Chondrocyte (in vitro differentiated cells): ENCODE measurements at regions not wholly inside any gene's neighbourhood (a gene's known extent, or its start where the extent isn't known, plus 50 kb on each side); places are given as distances from the start of the nearest gene placed in this dataset.
A peak's percentile ranks its signal among the peaks of the same experiment; 100 is the strongest.

ENCODE experiments used
- DNase-seq: peaks from one replicate; pipeline ENCODE4 v3.0.0; 2021; ENCODE audit warnings: mixed read lengths, low spot score
- H3K27ac Mint-ChIP-seq: one replicate; pipeline ENCODE4 v1.8.0; 2021; ENCODE audit warnings: mild to moderate bottlenecking, moderate library complexity, mixed read lengths; ENCODE audit not compliant: unreplicated experiment
- H3K27me3 Mint-ChIP-seq: 2 replicates; pipeline ENCODE4 v1.8.0; 2021; ENCODE audit warnings: low read depth, mixed read lengths
- H3K36me3 Mint-ChIP-seq: 2 replicates; pipeline ENCODE4 v1.8.0; 2021; ENCODE audit warnings: low read depth, mixed read lengths
- H3K4me1 Mint-ChIP-seq: 2 replicates; pipeline ENCODE4 v1.8.0; 2021; ENCODE audit warnings: low read depth, mild to moderate bottlenecking, mixed read lengths
- H3K4me3 Mint-ChIP-seq: one replicate; pipeline ENCODE4 v1.8.0; 2021; ENCODE audit warnings: mild to moderate bottlenecking, moderate library complexity, mixed read lengths; ENCODE audit not compliant: unreplicated experiment
- H3K9me3 Mint-ChIP-seq: 2 replicates; pipeline ENCODE4 v1.8.0; 2021; ENCODE audit warnings: low read depth, mixed read lengths
- TF ChIP-seq, protein P1 (sequence below): fragments of 200-600 bp; sonication (generic); IDR thresholded peaks from 2 replicates; pipeline ENCODE4 v1.5.0; 2021; ENCODE audit warnings: antibody characterized with exemption, mild to moderate bottlenecking, moderate library complexity

GRCh38 chr6:25007269-25007699 lies 71.5 kb upstream of the RIPOR2 start:
- TF ChIP-seq, protein P1, sequence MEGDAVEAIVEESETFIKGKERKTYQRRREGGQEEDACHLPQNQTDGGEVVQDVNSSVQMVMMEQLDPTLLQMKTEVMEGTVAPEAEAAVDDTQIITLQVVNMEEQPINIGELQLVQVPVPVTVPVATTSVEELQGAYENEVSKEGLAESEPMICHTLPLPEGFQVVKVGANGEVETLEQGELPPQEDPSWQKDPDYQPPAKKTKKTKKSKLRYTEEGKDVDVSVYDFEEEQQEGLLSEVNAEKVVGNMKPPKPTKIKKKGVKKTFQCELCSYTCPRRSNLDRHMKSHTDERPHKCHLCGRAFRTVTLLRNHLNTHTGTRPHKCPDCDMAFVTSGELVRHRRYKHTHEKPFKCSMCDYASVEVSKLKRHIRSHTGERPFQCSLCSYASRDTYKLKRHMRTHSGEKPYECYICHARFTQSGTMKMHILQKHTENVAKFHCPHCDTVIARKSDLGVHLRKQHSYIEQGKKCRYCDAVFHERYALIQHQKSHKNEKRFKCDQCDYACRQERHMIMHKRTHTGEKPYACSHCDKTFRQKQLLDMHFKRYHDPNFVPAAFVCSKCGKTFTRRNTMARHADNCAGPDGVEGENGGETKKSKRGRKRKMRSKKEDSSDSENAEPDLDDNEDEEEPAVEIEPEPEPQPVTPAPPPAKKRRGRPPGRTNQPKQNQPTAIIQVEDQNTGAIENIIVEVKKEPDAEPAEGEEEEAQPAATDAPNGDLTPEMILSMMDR = no peak
- DNase-seq = no peak
- H3K4me1 Mint-ChIP-seq = peaks cover 48% of the 10 kb centered on the region
- no peaks in the 10 kb centered on the region for H3K9me3 Mint-ChIP-seq
- peak overlapping the region; percentile 75 for H3K27ac Mint-ChIP-seq
- no peak overlapping the region for H3K4me3 Mint-ChIP-seq
- no peaks in the 10 kb centered on the region for H3K27me3 Mint-ChIP-seq
- H3K36me3 Mint-ChIP-seq = no peaks in the 10 kb centered on the region

- TF ChIP-seq, protein P1 = no peak
- Mint-ChIP-seq H3K9me3 (no peaks in the 10 kb centered on the region), H3K36me3 (no peaks in the 10 kb centered on the region), H3K4me1 (peaks cover 63% of the 10 kb centered on the region), H3K27me3 (no peaks in the 10 kb centered on the region), H3K4me3 (no peak overlapping the region), H3K27ac (no peak overlapping the region)
- no peak for DNase-seq
These were observed 73.1 kb upstream of the RIPOR2 start for GRCh38 chr6:25008707-25009392.

DNA sequence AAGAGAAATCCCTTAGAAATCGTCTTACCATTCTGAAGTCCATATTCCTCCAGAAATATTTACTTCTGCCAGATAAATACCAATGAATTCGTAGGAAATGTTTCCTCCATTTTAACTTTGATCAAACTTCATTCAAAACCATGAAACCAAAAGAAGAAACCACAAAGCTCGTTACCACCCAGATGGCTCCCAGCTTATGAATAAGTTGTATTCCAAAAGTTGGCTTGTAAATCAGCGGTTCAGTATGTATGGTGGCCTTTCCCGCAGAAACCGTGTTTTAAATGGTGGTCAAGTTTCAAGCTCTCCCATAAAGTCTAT lies 73.6 kb upstream of the RIPOR2 start:
- DNase-seq = no peak
- H3K27me3 Mint-ChIP-seq = no peaks in the 10 kb centered on the region
- no peak overlapping the region for H3K4me3 Mint-ChIP-seq
- H3K27ac Mint-ChIP-seq = no peak overlapping the region
- TF ChIP-seq, protein P1 = no peak
- peaks cover 63% of the 10 kb centered on the region for H3K4me1 Mint-ChIP-seq
- H3K9me3 Mint-ChIP-seq = no peaks in the 10 kb centered on the region
- no peaks in the 10 kb centered on the region for H3K36me3 Mint-ChIP-seq

DNA sequence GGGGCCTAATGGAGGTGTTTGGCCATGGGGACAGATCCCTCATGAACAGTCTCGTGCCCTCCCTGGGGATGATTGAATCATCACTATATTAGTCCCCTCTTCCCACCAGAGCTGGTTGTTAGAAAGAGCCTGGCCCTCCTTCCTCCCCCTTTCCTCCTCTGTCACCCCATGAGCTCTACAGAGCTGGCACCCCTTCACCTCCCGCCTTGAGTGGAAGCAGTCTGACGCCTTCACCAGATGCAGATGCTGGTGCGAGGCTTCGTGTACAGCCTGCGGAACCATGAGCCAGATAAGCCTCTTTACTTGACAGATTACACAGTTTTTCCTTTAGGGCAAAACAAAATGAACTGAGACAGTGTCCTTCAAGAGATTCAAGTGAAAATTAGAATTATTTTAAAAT lies 74.4 kb upstream of the RIPOR2 start:
- H3K4me1 Mint-ChIP-seq = peaks cover 71% of the 10 kb centered on the region
- H3K27me3 Mint-ChIP-seq = no peaks in the 10 kb centered on the region
- H3K4me3 Mint-ChIP-seq = no peak overlapping the region
- no peaks in the 10 kb centered on the region for H3K36me3 Mint-ChIP-seq
- peak overlapping the region; percentile 89 for H3K27ac Mint-ChIP-seq
- no peak for DNase-seq
- no peaks in the 10 kb centered on the region for H3K9me3 Mint-ChIP-seq
- TF ChIP-seq, protein P1 = no peak

DNA sequence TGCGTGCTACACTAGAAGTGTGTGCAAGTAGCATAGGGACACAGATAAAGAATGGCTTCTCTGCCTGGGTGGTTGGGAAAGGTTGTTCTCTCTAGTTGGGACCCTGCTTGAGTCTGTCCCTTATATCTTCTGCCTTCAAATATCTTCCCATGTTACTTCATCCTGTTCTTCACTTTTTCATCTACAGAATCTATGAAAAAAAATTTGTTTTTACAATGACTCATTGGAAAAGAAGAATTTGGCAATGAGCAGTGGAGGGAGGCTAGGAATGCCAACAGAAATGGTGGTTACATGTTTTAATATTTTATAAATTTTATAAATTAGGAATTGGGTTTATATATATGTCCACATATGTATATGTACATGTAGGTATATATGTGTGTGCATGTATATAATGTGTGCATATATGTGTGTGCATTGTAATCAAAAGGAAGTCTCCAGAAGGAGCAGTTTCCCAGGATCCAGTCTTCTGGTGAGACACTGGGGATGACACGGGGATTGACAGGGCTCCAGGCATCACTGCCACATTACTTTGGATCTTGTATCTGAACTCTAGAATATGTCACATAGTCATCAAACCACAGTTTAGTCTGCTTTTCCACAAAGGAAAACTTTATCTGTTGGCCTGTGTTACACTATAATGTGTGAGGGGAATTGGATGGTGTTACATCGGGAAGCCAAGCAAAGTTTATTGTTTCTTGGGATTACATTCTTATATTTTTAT lies 75.3 kb upstream of the RIPOR2 start:
- no peak for DNase-seq
- H3K4me3 Mint-ChIP-seq = no peak overlapping the region
- TF ChIP-seq, protein P1 = no peak
- no peaks in the 10 kb centered on the region for H3K27me3 Mint-ChIP-seq
- peak overlapping the region; percentile 82 for H3K27ac Mint-ChIP-seq
- H3K36me3 Mint-ChIP-seq = no peaks in the 10 kb centered on the region
- no peaks in the 10 kb centered on the region for H3K9me3 Mint-ChIP-seq
- H3K4me1 Mint-ChIP-seq = peaks cover 74% of the 10 kb centered on the region
